Kidney tubule cell (primary cell): ENCODE measurements at regions not wholly inside any gene's neighbourhood (a gene's known extent, or its start where the extent isn't known, plus 50 kb on each side); places are given as distances from the start of the nearest gene placed in this dataset.
A peak's percentile ranks its signal among the peaks of the same experiment; 100 is the strongest.

ENCODE experiments used
- DNase-seq: peaks from one replicate; pipeline ENCODE4 v3.0.0-alpha.2; 2018; ENCODE audit warnings: low spot score

DNA sequence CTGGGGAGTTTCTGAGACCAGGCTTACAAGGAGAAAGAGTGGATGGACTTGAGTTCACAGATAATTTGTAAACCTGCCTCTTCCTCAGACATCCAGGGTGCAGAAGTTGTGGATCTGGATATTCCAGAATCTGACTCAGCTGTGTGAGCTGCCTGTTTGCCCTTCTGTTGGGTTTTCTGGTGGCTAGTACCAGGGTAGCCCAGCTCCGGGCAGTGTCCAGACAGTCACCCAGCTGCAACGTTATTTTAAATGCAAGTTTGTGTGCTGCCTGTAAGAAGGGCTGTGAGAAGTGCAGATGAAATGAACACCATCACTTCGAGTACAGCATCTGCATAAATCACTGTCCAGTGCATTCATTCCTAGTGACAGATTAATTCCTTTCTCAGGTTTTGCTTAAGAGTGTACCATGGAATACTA, 1053.0 kb downstream of the TUSC7 start:
- DNase-seq, result no peak

DNA sequence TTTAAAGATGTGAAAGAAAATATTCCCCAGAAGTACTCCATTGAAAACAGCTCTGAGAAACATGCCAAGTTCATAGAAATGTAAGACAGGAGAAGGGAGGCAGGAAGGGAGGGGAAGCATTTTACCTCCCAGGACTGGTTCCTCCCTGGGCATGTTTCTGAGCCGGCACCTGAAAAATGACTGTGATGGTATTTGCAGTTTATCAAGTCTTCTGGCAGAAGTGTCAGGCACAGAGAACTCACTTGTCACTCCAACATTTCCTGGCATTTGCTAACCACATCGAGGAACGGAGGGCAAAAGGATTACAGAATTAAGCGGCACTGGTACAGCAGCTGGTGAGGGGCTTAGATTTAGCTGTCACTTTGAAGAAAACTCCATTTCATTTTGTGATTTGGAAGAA, 1054.0 kb downstream of the TUSC7 start:
- no peak for DNase-seq

DNA sequence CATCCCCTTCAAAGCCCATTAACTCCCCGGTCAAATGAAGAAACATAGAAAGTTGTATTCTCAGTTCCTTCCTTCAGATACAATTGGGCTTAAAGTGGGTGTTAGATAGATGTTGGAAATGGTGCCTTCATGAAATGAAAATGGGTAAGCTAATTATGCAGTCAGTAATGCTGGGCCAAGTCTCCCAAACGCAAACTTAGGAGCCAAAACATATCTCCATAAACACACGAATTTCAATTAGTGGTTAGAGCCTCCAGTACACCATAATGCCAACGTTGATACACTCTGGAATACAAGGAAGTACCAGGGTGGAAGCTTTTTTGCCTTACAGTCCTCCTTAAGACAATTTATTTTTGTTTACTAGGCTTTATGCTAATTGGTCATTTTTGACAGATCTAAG, 1059.0 kb downstream of the TUSC7 start:
- DNase-seq, result no peak

DNA sequence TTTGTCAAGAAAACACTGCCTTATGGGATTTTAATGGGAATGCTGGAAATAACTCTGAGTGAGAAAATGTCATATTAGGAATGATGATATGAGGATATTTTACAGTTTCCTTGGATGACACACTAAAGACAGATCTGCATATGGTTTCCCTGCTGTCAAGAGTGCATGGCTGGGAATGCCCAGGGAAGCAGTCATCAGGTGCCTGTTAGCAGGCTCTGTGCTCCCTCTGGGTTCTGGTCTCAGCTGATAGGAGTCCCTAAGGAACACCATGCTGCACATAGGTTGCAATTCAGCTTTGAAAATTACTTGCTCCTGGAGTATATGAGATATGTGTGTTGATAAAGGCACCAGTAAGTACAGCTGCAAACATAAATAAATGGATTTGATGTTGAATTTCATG, 1064.6 kb downstream of the TUSC7 start:
- DNase-seq, result no peak

DNA sequence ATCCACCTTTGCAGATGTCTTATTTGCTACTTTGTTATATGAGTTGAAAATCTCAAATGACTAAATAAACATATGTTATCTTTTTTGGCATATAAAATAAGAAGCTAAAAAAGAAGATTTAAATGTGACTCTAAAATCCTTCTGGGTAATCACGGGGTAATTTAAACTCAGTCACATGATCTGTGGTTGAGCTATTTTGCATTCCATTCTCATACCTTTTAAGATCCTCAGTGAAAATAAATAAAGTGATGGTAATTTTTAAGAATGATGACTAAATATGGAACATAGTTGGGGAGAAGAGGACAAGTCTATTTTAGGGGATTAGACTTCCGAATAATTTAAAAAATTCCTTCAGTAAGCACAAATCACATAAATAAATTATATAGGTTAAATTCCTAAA, 1076.8 kb downstream of the TUSC7 start:
- no peak for DNase-seq

DNA sequence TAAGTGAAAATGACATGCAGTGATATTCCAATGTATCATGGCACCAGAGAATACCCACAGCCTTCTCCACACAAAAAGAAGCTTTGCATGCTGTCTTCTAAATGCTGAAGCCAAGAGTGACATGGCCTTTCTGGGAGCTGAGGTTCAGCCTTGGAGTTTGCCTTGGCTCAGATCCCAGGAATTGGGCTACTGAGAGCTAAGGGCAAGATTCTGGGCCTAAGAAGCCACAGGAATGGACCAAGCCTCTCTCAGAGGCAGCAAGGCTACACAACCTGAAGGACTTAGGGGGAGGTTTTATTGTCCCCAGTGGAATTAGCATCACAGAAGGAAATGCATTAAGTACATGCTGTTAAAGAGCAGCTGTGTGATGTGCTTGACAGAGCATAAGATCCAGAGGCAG, 1078.5 kb downstream of the TUSC7 start:
- DNase-seq, result peak; percentile 72

DNA sequence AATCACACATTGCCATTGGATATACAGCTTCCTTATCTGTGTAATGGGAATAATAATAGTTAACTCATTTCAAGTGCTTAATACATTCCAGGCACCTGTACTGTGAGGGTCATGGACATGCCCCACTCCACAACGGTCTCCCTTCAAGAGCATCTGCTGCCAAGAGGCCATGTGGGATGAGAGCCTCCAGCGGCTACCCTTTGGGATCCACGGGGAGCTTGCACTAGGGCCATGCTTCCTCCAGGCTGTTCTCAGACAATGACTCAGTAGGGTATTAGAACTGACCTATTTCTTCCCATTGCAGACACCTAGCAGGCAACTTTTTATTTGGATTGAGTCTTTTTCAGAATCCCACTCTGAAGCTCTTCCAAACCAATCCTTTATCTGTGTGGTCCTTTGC, 1078.9 kb downstream of the TUSC7 start:
- DNase-seq, result no peak

DNA sequence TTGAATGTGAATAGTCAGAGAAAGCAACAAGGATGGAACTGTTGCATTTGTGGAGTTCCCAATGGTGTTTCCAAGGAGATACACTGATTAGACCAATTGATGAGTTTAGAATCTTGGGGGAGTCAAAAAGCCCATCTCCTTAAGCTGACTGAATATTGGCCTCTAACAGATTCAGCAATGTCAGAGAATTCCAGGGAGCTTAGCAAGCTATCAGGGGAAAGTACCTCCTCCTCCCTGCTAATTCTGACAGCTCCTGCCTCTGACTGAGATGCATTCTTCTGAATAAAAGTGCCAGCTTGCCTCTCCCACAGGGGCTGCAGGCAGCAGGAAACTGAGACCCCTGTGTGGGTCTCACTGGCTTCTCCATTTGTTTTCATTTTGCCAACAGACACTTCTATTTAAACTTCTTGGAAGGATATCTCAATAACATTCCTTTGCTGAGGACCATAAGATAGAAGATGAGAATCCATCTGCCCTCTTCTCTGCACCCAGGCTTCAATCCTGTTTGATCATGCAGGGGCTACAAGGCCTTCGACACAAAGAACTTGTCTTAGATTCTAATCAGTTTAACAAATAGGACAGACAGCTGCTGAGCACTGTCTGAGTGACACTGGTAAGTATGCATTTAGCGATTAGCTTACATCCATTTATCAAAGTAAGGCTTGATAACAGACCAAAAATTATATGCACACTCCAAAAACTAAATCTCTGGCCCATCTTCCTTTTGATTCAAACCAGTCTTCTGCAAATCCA, 1080.8 kb downstream of the TUSC7 start:
- no peak for DNase-seq

DNA sequence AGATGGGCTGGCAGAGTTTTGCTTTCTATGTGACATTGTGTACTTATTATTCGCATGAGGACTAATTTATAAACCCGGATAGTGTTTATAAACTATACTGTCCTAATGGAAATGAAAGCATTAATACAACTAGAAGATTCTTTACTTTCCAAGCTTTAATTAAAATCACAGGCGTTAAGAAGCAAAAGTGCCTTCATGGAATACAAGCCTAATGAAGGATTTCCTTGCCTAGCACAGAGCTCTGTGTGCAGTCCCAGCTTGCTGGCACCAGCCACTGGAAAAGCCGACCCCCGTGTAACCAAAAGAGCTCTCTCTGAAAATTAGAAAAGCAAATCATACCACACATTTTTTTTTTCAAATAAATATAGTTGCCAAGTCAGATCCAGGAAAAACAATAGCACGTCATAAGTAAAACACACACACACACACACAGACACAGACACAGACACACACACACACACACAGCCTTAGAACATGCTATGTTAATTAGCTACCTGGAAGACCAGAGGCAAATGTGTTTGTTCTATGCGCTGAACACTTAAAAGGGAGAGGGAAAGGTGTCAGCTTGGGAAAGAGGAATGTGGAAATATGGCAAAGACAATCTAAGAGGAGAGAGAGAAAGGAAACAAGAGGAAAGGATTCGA, 1084.2 kb downstream of the TUSC7 start:
- DNase-seq, result no peak

DNA sequence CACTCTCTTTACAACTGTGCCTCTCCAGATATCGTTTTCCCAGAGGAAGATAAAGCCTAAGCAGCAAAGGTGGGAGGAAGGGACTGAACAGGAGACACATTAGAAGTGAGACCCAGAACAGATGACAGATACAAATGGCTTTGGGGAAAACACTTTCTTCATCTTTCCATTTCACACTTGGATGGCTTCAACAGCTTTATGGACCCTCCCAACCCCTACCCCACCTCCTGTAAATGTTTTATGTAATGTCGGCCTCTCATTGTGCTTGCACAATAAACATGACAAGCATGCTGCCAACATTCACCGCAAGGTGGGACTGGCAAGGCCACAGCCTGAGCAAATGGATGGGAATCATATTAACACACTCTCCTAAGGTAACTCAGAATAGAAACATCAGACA, 1088.6 kb downstream of the TUSC7 start:
- DNase-seq, result no peak

DNA sequence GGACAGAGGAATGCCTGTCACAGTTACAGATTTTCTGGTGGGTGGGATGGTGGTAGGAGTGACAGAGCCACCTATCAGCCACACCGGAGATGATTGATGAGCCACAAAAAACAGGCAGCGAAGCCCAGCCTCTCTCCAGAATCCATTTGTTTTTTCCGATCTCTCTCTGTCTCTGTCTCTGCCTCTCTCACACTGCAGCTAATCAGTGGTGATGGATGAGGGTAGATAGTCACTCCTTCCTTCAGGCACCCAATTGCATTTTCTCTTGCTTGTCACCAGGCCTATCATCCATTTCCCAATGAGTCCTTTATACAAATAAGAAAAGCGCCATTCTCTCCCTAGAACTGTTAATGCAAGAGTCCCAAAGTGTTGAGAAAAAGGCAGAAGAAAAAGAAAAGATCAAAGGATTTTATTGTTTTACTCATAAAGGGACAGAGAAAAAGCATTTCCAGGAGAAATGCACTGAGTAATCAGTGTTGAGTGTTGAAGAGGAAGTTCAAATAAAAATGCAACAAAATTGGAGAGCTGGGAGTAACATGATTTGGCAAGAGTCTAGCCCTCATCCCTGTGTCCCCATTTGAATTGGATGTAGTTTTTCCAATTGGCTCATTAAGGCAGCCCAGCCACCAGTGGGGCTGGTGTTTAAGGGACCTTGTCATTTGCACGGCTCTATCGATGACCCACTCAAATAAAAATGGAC, 1089.3 kb downstream of the TUSC7 start:
- no peak for DNase-seq

DNA sequence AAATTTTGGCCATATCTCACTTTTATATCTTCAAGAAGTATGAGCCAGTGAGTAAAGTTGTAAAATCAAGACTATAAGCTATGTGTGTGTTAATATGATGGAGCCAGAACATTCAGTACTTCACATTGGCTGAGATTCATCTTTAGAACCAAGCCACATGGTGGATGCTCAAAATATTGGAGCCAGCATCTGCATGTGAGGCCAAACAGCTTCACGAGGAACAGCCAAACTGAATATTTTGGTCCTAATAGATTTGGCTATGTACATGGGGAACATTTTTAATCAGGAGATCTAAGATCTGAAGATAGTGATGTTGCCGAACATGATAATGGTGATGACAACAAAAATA, 1089.8 kb downstream of the TUSC7 start:
- no peak for DNase-seq

DNA sequence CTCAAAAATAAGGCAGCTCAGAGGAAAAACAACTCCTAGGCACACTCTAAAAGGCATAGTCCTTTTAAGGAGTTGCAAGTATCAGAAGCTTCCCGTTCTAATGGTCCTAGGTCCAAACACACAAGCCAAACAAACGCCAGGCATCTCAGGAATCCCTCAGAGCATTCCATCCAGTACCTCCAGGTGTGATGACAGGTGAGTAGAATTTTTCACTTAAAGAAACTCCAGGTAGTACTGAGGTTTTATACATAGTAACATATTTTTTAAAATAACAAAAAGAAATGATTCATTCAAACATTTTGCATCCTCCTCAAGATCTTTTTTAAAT, 1092.3 kb downstream of the TUSC7 start:
- DNase-seq, result peak; percentile 22

DNA sequence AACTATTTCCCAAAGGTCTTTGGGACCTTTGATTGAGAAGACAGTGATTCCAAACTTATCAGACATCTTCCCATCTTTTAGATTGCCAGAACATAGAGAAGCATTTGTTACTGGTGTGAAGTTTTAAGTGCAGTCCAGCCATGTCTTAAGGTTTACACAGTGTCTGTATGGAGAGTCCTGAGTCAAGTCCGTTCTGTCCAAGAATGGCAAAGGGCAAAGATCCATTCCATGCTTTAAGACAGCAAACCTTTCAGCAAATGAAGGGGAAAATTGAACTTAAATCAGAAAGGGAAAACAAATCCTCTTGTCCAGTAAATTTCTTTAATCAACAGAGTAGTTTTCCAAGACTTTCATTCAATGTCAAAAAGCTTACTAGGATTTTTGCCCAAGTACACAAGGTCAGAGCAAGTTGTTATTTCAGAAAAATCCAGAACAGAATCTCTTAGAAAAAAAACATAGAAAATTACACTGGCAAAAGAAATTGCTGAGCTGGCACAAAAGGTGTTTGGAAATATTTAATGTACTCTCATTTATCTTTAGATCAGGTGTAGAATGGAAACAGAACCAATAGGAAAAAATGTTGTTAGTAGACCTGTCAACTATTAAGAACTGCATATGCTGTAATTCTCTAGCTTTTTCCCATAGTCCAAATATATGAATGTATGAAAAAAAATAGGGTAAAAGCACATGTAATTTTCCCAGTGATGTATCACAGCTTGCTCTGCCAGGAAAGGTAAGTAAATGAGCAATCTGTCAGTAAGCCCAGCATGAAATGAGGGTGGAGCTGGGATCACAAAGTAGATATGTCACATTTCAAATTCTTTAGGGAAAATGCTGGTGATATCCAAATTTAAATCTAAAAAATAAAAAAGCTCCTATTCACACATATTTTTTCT, 1099.9 kb downstream of the TUSC7 start:
- DNase-seq, result no peak

DNA sequence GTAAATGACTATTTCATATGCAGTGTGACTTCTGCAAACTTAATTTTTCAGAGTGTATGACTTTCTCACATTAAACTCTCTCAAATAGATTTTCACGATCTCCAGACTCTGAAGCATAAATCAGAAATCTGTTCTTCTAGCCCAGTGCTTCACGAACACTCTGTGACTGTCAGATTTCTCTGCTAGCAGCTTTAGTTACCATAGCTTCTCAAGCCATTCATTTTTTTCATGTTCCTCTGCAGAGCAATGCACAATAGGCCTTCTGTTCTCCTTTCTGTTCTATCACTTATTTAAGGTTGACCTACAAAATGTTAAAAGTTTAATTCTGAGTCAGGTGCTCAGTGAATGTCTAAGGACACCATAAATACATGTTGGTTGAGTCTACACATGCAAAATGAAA, 1102.2 kb downstream of the TUSC7 start:
- no peak for DNase-seq

DNA sequence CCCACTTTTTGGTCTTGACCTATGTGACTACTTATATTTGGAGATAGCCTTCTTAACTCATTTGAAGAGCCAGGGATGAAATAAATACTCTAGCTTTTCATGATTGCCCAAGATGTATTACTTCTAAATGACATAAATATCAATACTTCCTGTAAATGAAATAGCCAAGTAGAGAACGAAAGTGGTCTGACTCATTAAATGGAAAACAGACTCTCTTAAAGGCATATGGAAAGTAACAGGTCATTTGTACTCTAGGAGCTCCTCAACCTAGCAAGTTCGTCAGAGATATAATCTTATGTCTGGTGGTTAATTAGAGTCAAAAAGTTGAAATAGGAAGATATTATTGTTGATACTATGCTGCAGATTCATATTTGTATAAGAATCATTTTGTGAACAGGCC, 1105.4 kb downstream of the TUSC7 start:
- no peak for DNase-seq

DNA sequence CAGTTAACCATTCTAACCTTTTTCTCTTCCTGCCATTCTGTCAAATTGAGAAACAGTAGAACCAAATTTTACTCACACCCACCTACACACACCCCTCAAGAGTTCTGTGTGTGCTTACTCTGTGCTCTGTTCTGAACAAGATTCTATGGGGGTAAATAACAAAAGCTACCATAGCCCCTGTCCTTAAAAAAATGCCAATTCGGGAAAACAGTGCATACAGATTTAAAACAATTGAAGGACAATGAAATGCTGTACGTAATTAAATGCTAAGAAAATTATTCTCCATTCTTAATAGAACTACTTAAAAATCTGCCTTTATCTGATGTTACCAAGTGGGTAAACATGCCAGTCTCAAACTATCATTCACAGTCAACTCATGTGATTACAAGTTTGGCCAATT, 1107.5 kb downstream of the TUSC7 start:
- no peak for DNase-seq

DNA sequence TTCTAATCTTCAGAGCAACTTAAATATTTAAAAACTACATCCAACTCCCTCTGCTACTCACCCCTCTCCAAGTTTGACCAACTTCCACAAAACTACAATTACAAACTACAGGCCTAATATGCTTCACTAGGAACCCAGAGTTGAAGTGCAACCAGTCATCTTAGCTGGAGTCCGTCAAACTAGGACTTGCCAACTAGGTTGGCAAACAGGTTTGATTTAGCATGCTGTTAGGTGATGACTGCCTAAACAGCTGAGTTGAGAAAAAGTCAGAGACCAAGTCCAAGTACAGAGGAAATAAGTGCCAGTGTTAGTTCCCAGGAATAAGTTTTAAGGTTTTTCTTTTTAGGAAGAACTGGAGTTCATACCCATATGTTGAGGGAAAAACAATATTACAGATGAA, 1109.0 kb downstream of the TUSC7 start:
- DNase-seq, result no peak

DNA sequence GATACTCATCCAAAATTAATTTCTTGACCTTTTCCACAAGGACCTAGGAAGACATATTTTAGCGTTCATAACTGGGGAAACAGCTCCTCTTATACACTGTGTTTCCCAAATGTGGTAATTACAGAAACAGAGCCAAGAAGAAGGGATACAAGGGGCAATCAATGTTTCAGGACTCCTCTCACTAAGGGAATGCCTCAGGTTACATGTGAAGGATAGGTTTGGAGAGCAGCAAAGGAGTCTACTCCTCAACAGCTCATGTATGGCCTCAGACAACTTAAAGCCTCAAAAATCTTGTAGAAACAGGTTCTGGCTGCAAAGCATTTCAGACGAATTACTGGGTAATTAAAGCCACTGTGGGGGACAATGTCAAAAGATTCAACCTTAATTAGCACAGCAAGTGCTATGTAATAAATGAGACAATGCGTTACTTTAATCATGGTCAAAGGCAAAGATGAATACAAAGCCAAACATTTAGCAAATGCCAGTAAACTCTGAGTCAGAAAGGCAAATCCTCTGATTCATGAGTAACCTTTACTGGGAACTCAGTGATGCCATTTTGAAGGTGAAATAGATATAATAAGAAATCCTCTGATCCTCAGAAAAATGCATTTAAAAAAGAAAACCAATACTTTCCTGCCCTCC, 1111.2 kb downstream of the TUSC7 start:
- DNase-seq, result peak; percentile 42

DNA sequence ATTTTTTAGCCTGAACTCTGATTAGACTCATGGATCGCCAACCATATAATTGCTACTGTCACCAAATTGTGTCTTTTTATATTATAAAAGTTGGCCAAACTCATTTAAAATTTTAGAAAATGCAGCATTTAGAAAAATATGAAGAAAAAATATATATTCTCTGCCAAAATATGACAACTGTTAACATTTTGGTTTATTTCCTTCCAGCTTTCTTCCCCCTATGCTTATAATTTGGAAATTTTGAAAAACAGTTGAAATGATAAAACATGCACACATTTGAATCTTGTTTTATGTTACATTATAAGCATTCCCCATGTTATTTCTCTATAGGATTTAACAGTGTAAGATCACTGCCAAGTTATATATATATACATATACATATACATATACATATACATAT, 1112.8 kb downstream of the TUSC7 start:
- no peak for DNase-seq

DNA sequence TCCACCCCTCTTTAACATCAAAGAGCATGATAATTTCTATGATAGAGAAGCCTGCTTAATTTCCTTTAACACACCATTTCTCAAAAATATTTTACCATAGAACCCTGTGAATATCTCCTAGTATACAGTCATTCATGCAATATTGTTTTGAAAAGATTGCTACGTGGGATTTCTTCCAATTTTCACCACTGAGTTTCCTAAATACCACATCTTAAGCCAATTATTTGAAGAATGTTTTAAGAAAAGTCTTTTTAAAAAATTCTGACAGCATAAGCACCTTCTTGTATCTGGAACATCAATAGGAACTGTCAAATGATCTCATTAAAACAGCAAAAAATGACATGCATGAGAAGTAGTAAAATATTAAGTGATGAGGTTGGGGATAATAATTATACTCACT, 1126.7 kb downstream of the TUSC7 start:
- DNase-seq, result no peak

DNA sequence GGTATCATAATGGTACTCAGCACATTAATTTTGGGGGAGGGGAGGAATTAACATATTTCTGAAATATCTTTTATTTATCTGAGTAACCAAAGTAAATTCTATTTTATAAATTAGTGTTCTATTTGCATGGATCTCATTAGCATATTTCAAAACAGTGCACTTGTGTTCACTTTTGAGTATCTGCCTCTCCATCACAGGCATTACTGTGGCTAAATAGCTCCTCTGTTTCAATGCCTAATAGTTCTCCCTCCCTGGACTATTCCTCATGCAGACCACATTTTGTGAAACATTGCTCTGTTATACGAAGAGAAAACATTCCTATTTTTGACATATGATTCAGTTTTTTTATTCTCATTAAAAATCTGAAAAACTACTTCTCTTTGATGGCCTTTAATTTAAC, 1127.8 kb downstream of the TUSC7 start:
- no peak for DNase-seq
